ENCODE measurements at regions not wholly inside any gene's neighbourhood (a gene's known extent, or its start where the extent isn't known, plus 50 kb on each side); places are given as distances from the start of the nearest gene placed in this dataset.
"Not testable (repeated sequence)": the region's sequence is repeated elsewhere in the genome, so short reads cannot be mapped to it uniquely, and the experiment has no call there.

- H3K36me3 Mint-ChIP-seq (ENCODE audit: low read depth), result no peaks in the 10 kb centered on the region
- POLR2A ChIA-PET, result no interaction called here
- no peaks in the 10 kb centered on the region for H3K27me3 Mint-ChIP-seq (ENCODE audit: low read depth)
- H3K4me1 Mint-ChIP-seq (ENCODE audit: low read depth), result no peaks in the 10 kb centered on the region
- no peak overlapping the region for H3K4me3 Mint-ChIP-seq
- DNase-seq (no peak), ATAC-seq (no peak)
- H3K9me3 Mint-ChIP-seq (ENCODE audit: insufficient read depth), result no peaks in the 10 kb centered on the region
- no peak overlapping the region for H3K27ac Mint-ChIP-seq
- CTCF ChIA-PET, result no interaction called here
These were observed 603.6 kb downstream of the COL12A1 start for GRCh38 chr6:74602206-74602605.

- H3K27me3 Mint-ChIP-seq (ENCODE audit: low read depth), result no peaks in the 10 kb centered on the region
- H3K4me1 Mint-ChIP-seq (ENCODE audit: low read depth), result no peaks in the 10 kb centered on the region
- ATAC-seq (no peak), DNase-seq (no peak)
- ChIA-PET POLR2A (no interaction called here), CTCF (no interaction called here)
- H3K9me3 Mint-ChIP-seq (ENCODE audit: insufficient read depth), result no peaks in the 10 kb centered on the region
- no peaks in the 10 kb centered on the region for H3K36me3 Mint-ChIP-seq (ENCODE audit: low read depth)
- H3K4me3 Mint-ChIP-seq, result no peak overlapping the region
- no peak overlapping the region for H3K27ac Mint-ChIP-seq
These were observed 607.1 kb downstream of the COL12A1 start for GRCh38 chr6:74598462-74599393.

- no peak for DNase-seq
These were observed 608.0 kb downstream of the COL12A1 start for GRCh38 chr6:74597840-74598239.

GRCh38 chr6:74597266-74597665 lies 608.6 kb downstream of the COL12A1 start:
- no peak for DNase-seq
- no peak overlapping the region for H3K4me3 Mint-ChIP-seq
- ChIA-PET CTCF (no interaction called here), POLR2A (no interaction called here)
- peaks cover 4% of the 10 kb centered on the region for H3K9me3 Mint-ChIP-seq (ENCODE audit: insufficient read depth)
- no peak overlapping the region for H3K27ac Mint-ChIP-seq
- no peaks in the 10 kb centered on the region for H3K4me1 Mint-ChIP-seq (ENCODE audit: low read depth)
- H3K27me3 Mint-ChIP-seq (ENCODE audit: low read depth), result no peaks in the 10 kb centered on the region
- no peak for ATAC-seq
- H3K36me3 Mint-ChIP-seq (ENCODE audit: low read depth), result no peaks in the 10 kb centered on the region

More at GRCh38 chr6:74597840-74598239, 608.0 kb downstream of the COL12A1 start:
- no peaks in the 10 kb centered on the region for H3K36me3 Mint-ChIP-seq (ENCODE audit: low read depth)
- POLR2A ChIA-PET, result no interaction called here
- no peaks in the 10 kb centered on the region for H3K4me1 Mint-ChIP-seq (ENCODE audit: low read depth)
- no peak for ATAC-seq
- no peaks in the 10 kb centered on the region for H3K9me3 Mint-ChIP-seq (ENCODE audit: insufficient read depth)
- H3K27ac Mint-ChIP-seq, result no peak overlapping the region
- CTCF ChIA-PET, result no interaction called here
- H3K4me3 Mint-ChIP-seq, result no peak overlapping the region
- no peaks in the 10 kb centered on the region for H3K27me3 Mint-ChIP-seq (ENCODE audit: low read depth)

GRCh38 chr6:74596588-74596987 lies 609.3 kb downstream of the COL12A1 start:
- no peak overlapping the region for H3K27ac Mint-ChIP-seq
- no peak overlapping the region for H3K4me3 Mint-ChIP-seq
- H3K36me3 Mint-ChIP-seq (ENCODE audit: low read depth), result no peaks in the 10 kb centered on the region
- ChIA-PET CTCF (no interaction called here), POLR2A (no interaction called here)
- H3K4me1 Mint-ChIP-seq (ENCODE audit: low read depth), result no peaks in the 10 kb centered on the region
- peaks cover 5% of the 10 kb centered on the region for H3K9me3 Mint-ChIP-seq (ENCODE audit: insufficient read depth)
- no peak for DNase-seq
- H3K27me3 Mint-ChIP-seq (ENCODE audit: low read depth), result no peaks in the 10 kb centered on the region
- no peak for ATAC-seq

GRCh38 chr6:74594350-74594749 lies 611.5 kb downstream of the COL12A1 start:
- ATAC-seq; H3K4me3 Mint-ChIP-seq; H3K36me3 Mint-ChIP-seq (ENCODE audit: low read depth); DNase-seq; H3K4me1 Mint-ChIP-seq (ENCODE audit: low read depth); POLR2A ChIA-PET; CTCF ChIA-PET; H3K27ac Mint-ChIP-seq; H3K27me3 Mint-ChIP-seq (ENCODE audit: low read depth); H3K9me3 Mint-ChIP-seq (ENCODE audit: insufficient read depth): not testable (repeated sequence)

GRCh38 chr6:74588094-74588832 lies 617.6 kb downstream of the COL12A1 start:
- POLR2A ChIA-PET, result no interaction called here
- no peaks in the 10 kb centered on the region for H3K4me1 Mint-ChIP-seq (ENCODE audit: low read depth)
- no peak overlapping the region for H3K4me3 Mint-ChIP-seq
- CTCF ChIA-PET, result interaction anchor here (1.2 kb wide), 1 partner anchor 621 kb away, joined by 3 read pairs; no protein-coding TSS in a partner anchor
- ATAC-seq (no peak), DNase-seq (no peak)
- no peak overlapping the region for H3K27ac Mint-ChIP-seq
- H3K9me3 Mint-ChIP-seq (ENCODE audit: insufficient read depth), result peaks cover 5% of the 10 kb centered on the region
- no peaks in the 10 kb centered on the region for H3K27me3 Mint-ChIP-seq (ENCODE audit: low read depth)
- no peaks in the 10 kb centered on the region for H3K36me3 Mint-ChIP-seq (ENCODE audit: low read depth)

- no peaks in the 10 kb centered on the region for H3K27me3 Mint-ChIP-seq (ENCODE audit: low read depth)
- peaks cover 2% of the 10 kb centered on the region for H3K9me3 Mint-ChIP-seq (ENCODE audit: insufficient read depth)
- no peak overlapping the region for H3K4me3 Mint-ChIP-seq
- H3K4me1 Mint-ChIP-seq (ENCODE audit: low read depth), result no peaks in the 10 kb centered on the region
- no peak for DNase-seq
- ChIA-PET POLR2A (no interaction called here), CTCF (no interaction called here)
- no peak for ATAC-seq
- H3K36me3 Mint-ChIP-seq (ENCODE audit: low read depth), result no peaks in the 10 kb centered on the region
- no peak overlapping the region for H3K27ac Mint-ChIP-seq
These were observed 618.5 kb downstream of the COL12A1 start for GRCh38 chr6:74587386-74587785.

- Mint-ChIP-seq H3K4me1 (ENCODE audit: low read depth) (no peaks in the 10 kb centered on the region), H3K36me3 (ENCODE audit: low read depth) (no peaks in the 10 kb centered on the region), H3K27ac (no peak overlapping the region), H3K4me3 (no peak overlapping the region), H3K9me3 (ENCODE audit: insufficient read depth) (no peaks in the 10 kb centered on the region), H3K27me3 (ENCODE audit: low read depth) (no peaks in the 10 kb centered on the region)
- no peak for ATAC-seq
- POLR2A ChIA-PET, result no interaction called here
- no peak for DNase-seq
- CTCF ChIA-PET, result no interaction called here
These were observed 620.1 kb downstream of the COL12A1 start for GRCh38 chr6:74585753-74586152.

- H3K4me3 Mint-ChIP-seq, result no peak overlapping the region
- H3K9me3 Mint-ChIP-seq (ENCODE audit: insufficient read depth), result no peaks in the 10 kb centered on the region
- no peak overlapping the region for H3K27ac Mint-ChIP-seq
- H3K27me3 Mint-ChIP-seq (ENCODE audit: low read depth), result no peaks in the 10 kb centered on the region
- DNase-seq (no peak), ATAC-seq (no peak)
- H3K4me1 Mint-ChIP-seq (ENCODE audit: low read depth), result no peaks in the 10 kb centered on the region
- H3K36me3 Mint-ChIP-seq (ENCODE audit: low read depth), result no peaks in the 10 kb centered on the region
- CTCF ChIA-PET, result no interaction called here
- POLR2A ChIA-PET, result no interaction called here
These were observed 624.2 kb downstream of the COL12A1 start for GRCh38 chr6:74581681-74582080.

- ChIA-PET CTCF (no interaction called here), POLR2A (no interaction called here)
- Mint-ChIP-seq H3K27ac (no peak overlapping the region), H3K36me3 (ENCODE audit: low read depth) (no peaks in the 10 kb centered on the region), H3K4me3 (no peak overlapping the region), H3K27me3 (ENCODE audit: low read depth) (no peaks in the 10 kb centered on the region), H3K4me1 (ENCODE audit: low read depth) (no peaks in the 10 kb centered on the region), H3K9me3 (ENCODE audit: insufficient read depth) (no peaks in the 10 kb centered on the region)
- DNase-seq, result no peak
- no peak for ATAC-seq
These were observed 626.1 kb downstream of the COL12A1 start for GRCh38 chr6:74579794-74580193.

- ATAC-seq, result no peak
- Mint-ChIP-seq H3K4me3 (no peak overlapping the region), H3K27me3 (ENCODE audit: low read depth) (no peaks in the 10 kb centered on the region), H3K4me1 (ENCODE audit: low read depth) (no peaks in the 10 kb centered on the region), H3K9me3 (ENCODE audit: insufficient read depth) (no peaks in the 10 kb centered on the region), H3K36me3 (ENCODE audit: low read depth) (no peaks in the 10 kb centered on the region), H3K27ac (no peak overlapping the region)
- ChIA-PET POLR2A (no interaction called here), CTCF (no interaction called here)
- DNase-seq, result no peak
These were observed 626.8 kb downstream of the COL12A1 start for GRCh38 chr6:74579047-74579446.

Data from activated CD8-positive, alpha-beta T cell treated with anti-CD3 and anti-CD28 coated beads, Interleukin-2, amount 10 ng/mL, durations not matched to agents 7 days and 5 days (primary cell).